ENCODE measurements at regions not wholly inside any gene's neighbourhood (a gene's known extent, or its start where the extent isn't known, plus 50 kb on each side); places are given as distances from the start of the nearest gene placed in this dataset.
A peak's percentile ranks its signal among the peaks of the same experiment; 100 is the strongest.
"Not testable (repeated sequence)": the region's sequence is repeated elsewhere in the genome, so short reads cannot be mapped to it uniquely, and the experiment has no call there.

DNA sequence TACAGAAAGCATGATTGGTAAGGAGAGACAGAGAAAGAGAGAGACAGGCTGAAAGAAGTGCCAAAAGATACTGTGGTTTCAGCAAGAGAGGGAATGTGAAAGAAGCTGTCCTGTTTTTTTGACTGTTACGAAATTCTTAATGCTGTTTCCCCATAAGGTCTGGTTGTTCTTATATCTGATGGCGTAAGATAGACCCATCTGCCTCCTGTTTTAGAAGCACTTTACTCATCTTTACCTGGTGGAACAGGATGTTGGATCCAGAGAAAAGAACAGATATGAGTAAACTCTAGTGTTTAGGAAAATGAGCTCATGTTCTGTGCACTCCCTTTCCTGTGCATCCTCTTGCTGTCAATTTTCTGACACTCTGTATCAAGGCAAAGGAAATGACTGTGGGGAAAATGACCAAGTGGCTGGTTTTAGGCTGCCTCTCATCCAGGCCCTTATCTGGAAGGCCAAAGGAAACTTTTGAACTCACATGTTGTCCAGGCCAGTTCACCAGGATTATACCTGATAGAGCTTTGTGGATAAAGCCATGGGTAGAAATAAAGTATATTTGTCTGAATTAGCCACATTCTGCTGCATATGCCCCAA is 311.7 kb upstream of the HTR2C start:
- no peak for DNase-seq (ENCODE audit: low read depth in 2 of 2)

GRCh38 chrX:114270371-114270770 is 313.5 kb upstream of the HTR2C start:
- DNase-seq (ENCODE audit: low read depth in 2 of 2), result not testable (repeated sequence)

DNA sequence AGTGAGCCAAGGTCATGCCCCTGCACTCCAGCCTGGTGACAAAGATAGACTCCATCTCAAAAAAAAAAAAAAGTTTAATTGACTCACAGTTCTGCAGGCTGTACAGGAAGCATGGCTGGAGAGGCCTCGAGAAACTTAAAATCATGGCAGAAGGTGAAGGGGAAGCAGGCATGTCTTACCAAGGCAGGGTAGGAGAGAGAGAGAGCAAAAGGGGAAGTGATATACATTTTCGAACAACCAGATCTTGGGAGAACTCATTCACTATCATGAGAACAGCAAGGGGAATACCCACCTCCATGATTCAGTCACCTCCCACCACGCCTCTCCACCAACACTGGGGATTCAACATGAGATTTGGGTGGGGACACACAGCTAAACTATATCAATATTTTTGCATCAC is 315.2 kb upstream of the HTR2C start:
- no peak for DNase-seq (ENCODE audit: low read depth in 2 of 2)

- DNase-seq (ENCODE audit: low read depth in 2 of 2), result no peak
Measured at GRCh38 chrX:114267142-114267541, 316.7 kb upstream of the HTR2C start.

GRCh38 chrX:114252186-114252585 is 331.7 kb upstream of the HTR2C start:
- no peak for DNase-seq (ENCODE audit: low read depth in 2 of 2)

DNA sequence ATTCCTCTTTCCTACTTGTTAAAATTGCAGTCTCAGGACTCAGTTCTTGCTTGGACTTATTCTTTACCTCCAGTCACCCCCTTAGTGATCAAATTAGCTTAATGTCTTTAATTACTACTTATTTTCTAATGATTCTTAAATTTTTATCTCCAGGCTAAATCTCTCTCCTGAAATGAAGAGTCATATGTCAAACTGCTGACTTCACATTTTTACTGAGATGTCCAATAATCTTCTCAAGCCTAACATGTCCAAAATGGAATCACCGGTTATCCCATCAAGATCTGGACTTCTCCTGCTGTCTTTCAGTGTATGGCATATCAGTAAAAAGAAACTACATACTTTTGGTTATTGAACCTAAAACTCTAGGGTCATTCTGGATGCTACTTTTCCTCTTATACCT is 332.3 kb upstream of the HTR2C start:
- no peak for DNase-seq (ENCODE audit: low read depth in 2 of 2)

GRCh38 chrX:114221445-114221844 is 362.4 kb upstream of the HTR2C start:
- DNase-seq (ENCODE audit: low read depth in 2 of 2), result no peak

- DNase-seq (ENCODE audit: low read depth in 2 of 2), result no peak
Measured at GRCh38 chrX:114210879-114211278, 373.0 kb upstream of the HTR2C start.

- no peak for DNase-seq (ENCODE audit: low read depth in 2 of 2)
Measured at GRCh38 chrX:114201622-114202021, 382.3 kb upstream of the HTR2C start.

DNA sequence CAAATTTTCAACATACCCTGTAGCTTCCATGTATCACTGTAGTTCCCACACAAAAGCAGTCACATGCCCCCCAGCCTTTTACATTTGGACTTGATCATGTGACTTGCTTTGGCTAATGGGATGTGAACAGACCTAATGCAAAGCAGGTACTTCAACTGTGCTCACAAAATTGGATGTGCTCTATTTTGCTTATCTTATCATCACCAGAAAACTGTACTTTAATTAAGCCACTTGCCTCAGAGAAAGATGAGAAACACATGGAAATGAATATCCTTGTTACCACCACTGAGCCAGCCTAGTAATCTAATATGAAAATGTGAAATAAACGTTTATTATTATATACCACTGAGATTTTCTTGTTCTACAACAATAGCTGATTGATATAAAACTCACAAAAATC is 402.7 kb upstream of the HTR2C start:
- no peak for DNase-seq (ENCODE audit: low read depth in 2 of 2)

DNA sequence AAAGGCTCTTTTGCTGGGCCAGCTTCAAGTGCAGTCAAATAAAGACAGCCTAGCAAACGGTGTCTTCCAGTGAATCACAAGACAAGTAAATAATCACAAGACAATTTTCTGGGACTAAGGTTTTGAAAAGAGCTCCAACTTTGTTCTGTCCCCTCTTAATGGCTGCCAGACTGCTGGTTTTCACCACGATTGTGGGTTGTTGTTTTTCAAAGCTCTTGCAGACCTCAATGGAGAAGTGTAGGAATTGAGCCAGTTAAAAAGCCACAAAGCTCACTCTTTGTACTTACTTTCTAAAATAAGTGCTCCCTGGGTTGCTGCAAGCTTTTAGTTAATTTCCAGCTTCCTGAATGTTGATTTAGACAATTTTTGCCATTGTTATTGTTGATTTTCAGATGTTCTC is 405.8 kb upstream of the HTR2C start:
- no peak for DNase-seq (ENCODE audit: low read depth in 2 of 2)

GRCh38 chrX:114167276-114167675 is 416.6 kb upstream of the HTR2C start:
- not testable (repeated sequence) for DNase-seq (ENCODE audit: low read depth in 2 of 2)

DNA sequence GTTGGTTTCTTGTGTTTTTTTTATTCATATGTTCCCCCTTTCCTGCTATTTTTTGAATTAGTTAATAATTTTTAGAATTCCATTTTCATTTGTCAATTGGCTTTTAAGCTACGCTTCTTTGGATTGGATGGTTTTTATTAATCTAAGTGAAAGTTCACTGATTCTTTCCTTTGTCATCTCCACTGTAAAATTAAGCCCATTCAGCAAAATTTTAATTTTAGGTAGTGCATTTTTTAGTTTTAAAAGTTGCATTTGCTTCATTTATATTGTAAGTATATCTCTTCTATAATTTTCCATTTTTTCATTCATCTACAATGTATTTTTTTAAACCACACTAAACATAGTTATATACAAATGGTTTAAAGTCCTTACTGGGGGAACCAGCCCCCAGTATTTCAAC is 417.3 kb upstream of the HTR2C start:
- DNase-seq (ENCODE audit: low read depth in 2 of 2), result no peak

DNA sequence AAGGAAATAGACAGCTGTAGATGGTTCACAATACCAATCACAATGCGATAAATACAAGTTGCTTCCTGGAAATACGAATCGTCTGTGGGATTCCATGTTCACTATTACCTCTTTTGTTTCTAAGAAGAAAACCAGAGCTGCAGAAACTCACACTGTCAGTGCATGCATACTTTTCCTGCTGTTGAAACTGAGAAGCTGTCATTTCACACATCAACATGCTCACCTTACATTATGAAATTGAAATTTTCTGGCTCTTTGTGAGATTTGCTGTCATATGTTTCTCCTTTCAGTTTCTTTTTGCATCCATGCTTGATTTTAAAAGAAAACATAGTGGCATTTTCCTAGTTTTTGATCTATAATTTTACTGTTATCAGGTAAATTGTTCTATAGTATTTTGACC is 418.3 kb upstream of the HTR2C start:
- no peak for DNase-seq (ENCODE audit: low read depth in 2 of 2)

DNA sequence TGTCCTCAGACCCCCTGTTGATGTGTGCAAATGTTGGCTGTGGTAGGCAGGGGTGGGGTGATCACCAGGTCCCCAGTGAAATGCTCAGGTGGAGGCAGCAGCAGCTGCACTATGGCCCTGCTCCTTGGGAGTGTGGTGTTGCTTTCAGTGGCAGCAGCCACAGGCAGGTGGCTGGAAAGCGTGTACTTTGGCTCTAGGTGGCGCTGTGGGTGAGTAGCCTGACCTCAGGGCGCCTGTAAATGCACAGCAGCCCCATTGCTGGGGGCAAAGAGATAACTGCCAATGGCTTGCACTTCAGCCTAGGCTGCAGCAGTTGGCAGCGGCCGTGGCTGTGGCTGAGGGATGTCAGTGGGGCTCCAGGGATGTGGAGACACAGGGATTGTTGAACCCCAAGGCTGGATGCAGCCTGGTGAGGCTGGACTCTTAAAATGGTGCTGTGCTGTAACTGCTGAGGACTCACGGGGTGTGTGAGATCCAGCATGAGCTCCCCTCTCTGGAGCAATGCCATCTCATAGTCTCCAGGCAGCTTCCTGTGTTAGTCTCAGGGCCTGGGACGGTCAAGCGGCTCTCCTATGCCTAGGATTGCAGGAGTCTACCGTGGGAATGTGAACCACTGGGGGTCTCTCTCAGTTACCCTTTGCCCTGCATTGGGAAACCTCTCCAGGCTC is 421.7 kb upstream of the HTR2C start:
- DNase-seq (ENCODE audit: low read depth in 2 of 2), result no peak

DNA sequence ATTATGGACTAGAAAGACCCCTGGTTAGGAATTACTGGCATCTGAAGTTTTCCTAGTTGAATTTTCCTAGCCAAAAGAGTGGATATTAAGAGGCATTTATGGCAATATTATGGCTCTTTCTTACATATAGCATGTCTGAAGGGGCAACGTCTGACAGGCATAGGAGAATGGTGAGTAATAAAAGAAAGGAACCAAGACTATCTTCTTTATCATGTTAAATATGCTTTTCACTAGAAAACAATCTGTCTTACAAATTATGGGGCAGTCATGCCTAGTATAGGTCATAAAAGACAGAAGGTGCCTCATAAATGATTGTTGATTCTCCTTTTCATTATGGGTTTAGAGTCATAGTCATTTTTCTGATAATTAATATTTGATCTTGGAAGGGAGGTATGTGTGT is 431.1 kb upstream of the HTR2C start:
- DNase-seq (ENCODE audit: low read depth in 2 of 2), result no peak

DNA sequence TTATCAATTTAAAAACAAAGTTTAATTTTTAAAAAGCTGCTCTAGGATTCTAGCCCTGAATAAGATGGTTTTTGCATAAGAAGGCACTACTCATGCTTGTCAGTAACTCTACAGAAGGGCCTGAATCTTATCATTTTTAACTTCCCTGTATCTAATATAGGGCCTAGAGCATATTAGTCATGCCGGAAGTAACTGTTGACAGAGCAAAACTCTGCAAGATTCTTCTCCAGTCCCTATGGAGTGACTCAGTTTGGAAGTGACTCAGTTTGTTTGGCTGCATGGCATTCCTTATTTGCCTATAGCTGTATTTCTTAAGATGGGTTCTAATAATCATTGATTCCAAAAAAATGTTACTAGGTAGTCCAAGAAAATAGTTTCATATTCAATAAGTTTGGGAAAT is 431.8 kb upstream of the HTR2C start:
- DNase-seq (ENCODE audit: low read depth in 2 of 2), result peak; percentile 1 to 77

DNA sequence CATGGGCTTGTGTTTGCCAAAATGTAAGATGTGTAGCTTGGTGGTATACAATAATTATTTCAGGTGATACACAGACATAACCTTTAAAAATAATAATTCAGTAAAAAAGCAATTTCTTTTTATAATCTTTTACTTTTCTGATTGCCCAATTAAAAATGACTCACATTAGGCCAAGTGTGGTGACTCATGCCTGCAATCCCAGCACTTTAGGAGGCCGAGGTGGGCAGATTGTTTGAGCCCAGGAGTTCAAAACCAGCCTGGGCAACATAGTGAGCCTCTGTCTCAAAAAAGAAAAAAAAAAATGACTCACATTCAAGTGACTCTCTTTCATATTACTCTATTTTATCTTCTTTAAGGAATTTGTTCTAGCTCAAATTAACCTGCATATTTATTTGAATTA is 449.4 kb upstream of the HTR2C start:
- DNase-seq (ENCODE audit: low read depth in 2 of 2), result no peak

- DNase-seq (ENCODE audit: low read depth in 2 of 2), result no peak
Measured at GRCh38 chrX:114127411-114128025, 456.4 kb upstream of the HTR2C start.

GRCh38 chrX:114127005-114127404 is 456.9 kb upstream of the HTR2C start:
- DNase-seq (ENCODE audit: low read depth in 2 of 2), result no peak

- no peak for DNase-seq (ENCODE audit: low read depth in 2 of 2)
Measured at GRCh38 chrX:114101081-114101480, 482.8 kb upstream of the HTR2C start.

- DNase-seq (ENCODE audit: low read depth in 2 of 2), result no peak
Measured at GRCh38 chrX:114097866-114098265, 486.0 kb upstream of the HTR2C start.

- no peak for DNase-seq (ENCODE audit: low read depth in 2 of 2)
Measured at GRCh38 chrX:114097427-114097826, 486.5 kb upstream of the HTR2C start.

All from lung microvascular endothelial cell (primary cell).